H9 (cell line): ENCODE measurements at regions not wholly inside any gene's neighbourhood (a gene's known extent, or its start where the extent isn't known, plus 50 kb on each side); places are given as distances from the start of the nearest gene placed in this dataset.

Experiments
- DNase-seq: peaks from one replicate; pipeline ENCODE4 v3.0.0-alpha.2; 2017
- H2AFZ ChIP-seq: one replicate; pipeline ENCODE4 v1.6.1; 2013; ENCODE audit warnings: mild to moderate bottlenecking, low read length, control low read depth, moderate library complexity
- H2AK5ac ChIP-seq: 2 replicates; pipeline ENCODE4 v1.6.1; 2013; ENCODE audit warnings: low read length, control low read depth, mixed read lengths; ENCODE audit not compliant: insufficient read length
- H2BK120ac ChIP-seq: one replicate; pipeline ENCODE4 v1.6.1; 2013; ENCODE audit warnings: low read depth, mild to moderate bottlenecking, low read length, control low read depth, inconsistent platforms; ENCODE audit not compliant: poor library complexity, severe bottlenecking
- H2BK12ac ChIP-seq: 2 replicates; pipeline ENCODE4 v1.6.1; 2013; ENCODE audit warnings: low read length, control low read depth, mixed read lengths, low read depth; ENCODE audit not compliant: insufficient read length
- H2BK15ac ChIP-seq: 2 replicates; pipeline ENCODE4 v1.6.1; 2013; ENCODE audit warnings: low read depth, low read length, control low read depth
- H2BK20ac ChIP-seq: one replicate; pipeline ENCODE4 v1.6.1; 2013; ENCODE audit warnings: low read depth, mild to moderate bottlenecking, low read length, control low read depth, inconsistent platforms; ENCODE audit not compliant: poor library complexity, severe bottlenecking
- H2BK5ac ChIP-seq: 2 replicates; pipeline ENCODE4 v1.6.1; 2013; ENCODE audit warnings: low read length, control low read depth, mixed read lengths; ENCODE audit not compliant: insufficient read length
- H3K14ac ChIP-seq: 2 replicates; pipeline ENCODE4 v1.6.1; 2013; ENCODE audit warnings: low read length, control low read depth; ENCODE audit not compliant: insufficient read depth
- H3K18ac ChIP-seq: 2 replicates; pipeline ENCODE4 v1.6.1; 2013; ENCODE audit warnings: low read depth, mild to moderate bottlenecking, mixed read lengths, low read length, control low read depth; ENCODE audit not compliant: insufficient read length
- H3K23ac ChIP-seq: 2 replicates; pipeline ENCODE4 v1.6.1; 2013; ENCODE audit warnings: low read length, control low read depth, mixed read lengths, low read depth; ENCODE audit not compliant: insufficient read length
- H3K23me2 ChIP-seq: 2 replicates; pipeline ENCODE4 v1.6.1; 2013; ENCODE audit warnings: low read depth, mild to moderate bottlenecking, mixed read lengths, low read length, control low read depth; ENCODE audit not compliant: insufficient read length, poor library complexity, severe bottlenecking
- H3K27ac ChIP-seq: 2 replicates; pipeline ENCODE4 v1.5.1; 2013; ENCODE audit warnings: low read length, control low read depth, mixed read lengths, low read depth; ENCODE audit not compliant: insufficient read length
- H3K27me3 ChIP-seq: 2 replicates; pipeline ENCODE4 v1.6.1; 2013; ENCODE audit warnings: low read length, control low read depth, inconsistent platforms; ENCODE audit not compliant: insufficient read depth
- H3K4ac ChIP-seq: 2 replicates; pipeline ENCODE4 v1.6.1; 2013; ENCODE audit warnings: low read depth, mild to moderate bottlenecking, control low read depth, inconsistent platforms, low read length, moderate library complexity
- H3K4me1 ChIP-seq: 2 replicates; pipeline ENCODE4 v1.6.1; 2013; ENCODE audit warnings: low read length, control low read depth, inconsistent platforms; ENCODE audit not compliant: insufficient read depth
- H3K4me2 ChIP-seq: 2 replicates; pipeline ENCODE4 v1.6.1; 2013; ENCODE audit warnings: low read length, control low read depth, mixed read lengths; ENCODE audit not compliant: insufficient read length, insufficient read depth
- H3K56ac ChIP-seq: 2 replicates; pipeline ENCODE4 v1.6.1; 2013; ENCODE audit warnings: low read depth, mild to moderate bottlenecking, mixed read lengths, low read length, control low read depth; ENCODE audit not compliant: insufficient read length
- H3K79me1 ChIP-seq: 2 replicates; pipeline ENCODE4 v1.6.1; 2013; ENCODE audit warnings: low read depth, mild to moderate bottlenecking, moderate library complexity, low read length, control low read depth, inconsistent platforms; ENCODE audit not compliant: insufficient read depth, poor library complexity, severe bottlenecking
- H3K79me2 ChIP-seq: 2 replicates; pipeline ENCODE4 v1.6.1; 2013; ENCODE audit warnings: low read length, control low read depth, inconsistent platforms; ENCODE audit not compliant: insufficient read depth
- H3K9ac ChIP-seq: 2 replicates; pipeline ENCODE4 v1.6.1; 2013; ENCODE audit warnings: low read length, control low read depth, mixed read lengths; ENCODE audit not compliant: insufficient read length; ENCODE audit errors: extremely low read depth
- H3K9me3 ChIP-seq: one replicate; pipeline ENCODE4 v1.6.1; 2013; ENCODE audit warnings: low read depth, low read length, inconsistent platforms; ENCODE audit not compliant: control insufficient read depth
- H3T11ph ChIP-seq: one replicate; pipeline ENCODE4 v1.6.1; 2013; ENCODE audit warnings: mild to moderate bottlenecking, low read length, control low read depth, inconsistent platforms
- H4K20me1 ChIP-seq: one replicate; pipeline ENCODE4 v1.6.1; 2013; ENCODE audit not compliant: control insufficient read depth, insufficient read length, insufficient read depth
- H4K5ac ChIP-seq: 2 replicates; pipeline ENCODE4 v1.6.1; 2013; ENCODE audit warnings: low read depth, mild to moderate bottlenecking, mixed read lengths, low read length, control low read depth; ENCODE audit not compliant: insufficient read length
- H4K8ac ChIP-seq: replicated peaks from 2 replicates; pipeline ENCODE4 v1.6.1; 2013; ENCODE audit warnings: low read length, control low read depth, mixed read lengths, low read depth; ENCODE audit not compliant: insufficient read length
- H4K91ac ChIP-seq: 2 replicates; pipeline ENCODE4 v1.6.1; 2013; ENCODE audit warnings: low read depth, mild to moderate bottlenecking, moderate library complexity, mixed read lengths, low read length, control low read depth; ENCODE audit not compliant: insufficient read length
- H3K27ac Mint-ChIP-seq, 3 experiments: 2 replicates in 2 of 3; 3 replicates in 1 of 3; pipeline ENCODE4 v1.8.0; 2020 to 2021; ENCODE audit warnings: mixed read lengths in 3 of 3, mild to moderate bottlenecking in 1 of 3, moderate library complexity in 1 of 3
- H3K27me3 Mint-ChIP-seq: 2 replicates; pipeline ENCODE4 v1.8.0; 2021; ENCODE audit warnings: low read depth, mild to moderate bottlenecking, moderate library complexity, mixed read lengths
- H3K36me3 Mint-ChIP-seq, 3 experiments: 2 replicates in 2 of 3; 3 replicates in 1 of 3; pipeline ENCODE4 v1.8.0; 2020 to 2021; ENCODE audit warnings: low read depth in 3 of 3, mixed read lengths in 3 of 3; ENCODE audit not compliant: insufficient read depth in 1 of 3
- H3K4me1 Mint-ChIP-seq, 2 experiments: 2 replicates each; pipeline ENCODE4 v1.8.0; 2020; ENCODE audit warnings: mixed read lengths in 2 of 2
- H3K4me3 Mint-ChIP-seq, 2 experiments: 2 replicates in 1 of 2; 3 replicates in 1 of 2; pipeline ENCODE4 v1.8.0; 2020 to 2021; ENCODE audit warnings: mild to moderate bottlenecking in 2 of 2, mixed read lengths in 2 of 2, moderate library complexity in 1 of 2
- H3K9me3 Mint-ChIP-seq, 2 experiments: 2 replicates in 1 of 2; 3 replicates in 1 of 2; pipeline ENCODE4 v1.8.0; 2020; ENCODE audit warnings: mild to moderate bottlenecking in 2 of 2, mixed read lengths in 2 of 2, moderate library complexity in 1 of 2
- CTCF ChIP-seq: fragments of 200-600 bp; sonication (generic); conservative IDR thresholded peaks from 3 replicates; pipeline ENCODE4 v1.8.0; 2021; ENCODE audit warnings: antibody characterized with exemption, mild to moderate bottlenecking
- WGBS: extraction: QIAGEN DNeasy Blood & Tissue Kit; methylation state at CpG from one replicate; pipeline ENCODE4 v1.1.7; 2013; ENCODE audit warnings: missing lambda C conversion rate, low lambda C conversion rate, mixed read lengths; ENCODE audit not compliant: insufficient read length; ENCODE audit errors: extremely low coverage; 5-methylcytosine and 5-hydroxymethylcytosine counted together

- Mint-ChIP-seq H3K9me3 (peaks cover 8 to 9% of the 10 kb centered on the region in 2 experiments; a peak in 4 of 5 replicates), H3K4me3 (no peak overlapping the region), H3K27me3 (no peaks in the 10 kb centered on the region), H3K27ac (no peak overlapping the region), H3K36me3 (peaks cover 0 to 4% (median 0%) of the 10 kb centered on the region in 3 experiments; a peak in 1 of 7 replicates), H3K4me1 (peaks cover under 1 to 2% of the 10 kb centered on the region in 2 experiments; a peak in 2 of 4 replicates)
- H2BK5ac ChIP-seq = no peak overlapping the region
- no peak overlapping the region for H4K91ac ChIP-seq
- H3K18ac ChIP-seq = no peak overlapping the region
- no peak for DNase-seq
- H3K4ac ChIP-seq = no peak overlapping the region
- no peak for TF ChIP-seq CTCF
- H3K4me2 ChIP-seq = no peak overlapping the region
- H3K27ac ChIP-seq = no peak overlapping the region
- no peaks in the 10 kb centered on the region for H3K9me3 ChIP-seq
- H3K23ac ChIP-seq = no peak overlapping the region
- H3K27me3 ChIP-seq = no peaks in the 10 kb centered on the region
- no peak overlapping the region for H3T11ph ChIP-seq
- H2BK120ac ChIP-seq = no peak overlapping the region
- no peaks in the 10 kb centered on the region for H3K79me1 ChIP-seq
- no peak overlapping the region for H3K56ac ChIP-seq
- no peak overlapping the region for H2AK5ac ChIP-seq
- H2BK20ac ChIP-seq = no peak overlapping the region
- no peak overlapping the region for H4K5ac ChIP-seq
- H4K8ac ChIP-seq = no peak overlapping the region
- no peak overlapping the region for H2BK15ac ChIP-seq
- H3K4me1 ChIP-seq = no peaks in the 10 kb centered on the region
- no peaks in the 10 kb centered on the region for H3K79me2 ChIP-seq
- no peaks in the 10 kb centered on the region for H3K23me2 ChIP-seq
- H3K9ac ChIP-seq = no peak overlapping the region
- no CpG with 5 or more reads among the region's 4 CpGs for whole genome bisulfite sequencing
- H2AFZ ChIP-seq = no peak overlapping the region
- H3K14ac ChIP-seq = no peak overlapping the region
- no peak overlapping the region for H2BK12ac ChIP-seq
- no peaks in the 10 kb centered on the region for H4K20me1 ChIP-seq
Observed at GRCh38 chr20:20788308-20788707, 75.9 kb upstream of the RALGAPA2 start.
